GM12873 (cell line): ENCODE measurements at regions not wholly inside any gene's neighbourhood (a gene's known extent, or its start where the extent isn't known, plus 50 kb on each side); places are given as distances from the start of the nearest gene placed in this dataset.

Experiments used
- TF ChIP-seq, protein P1 (sequence below): IDR thresholded peaks from 2 replicates; pipeline ENCODE4 v1.5.1; 2012; ENCODE audit warnings: low read depth, mild to moderate bottlenecking, moderate library complexity, low read length, control low read depth; ENCODE audit not compliant: insufficient read depth; ENCODE audit errors: missing control alignments

DNA sequence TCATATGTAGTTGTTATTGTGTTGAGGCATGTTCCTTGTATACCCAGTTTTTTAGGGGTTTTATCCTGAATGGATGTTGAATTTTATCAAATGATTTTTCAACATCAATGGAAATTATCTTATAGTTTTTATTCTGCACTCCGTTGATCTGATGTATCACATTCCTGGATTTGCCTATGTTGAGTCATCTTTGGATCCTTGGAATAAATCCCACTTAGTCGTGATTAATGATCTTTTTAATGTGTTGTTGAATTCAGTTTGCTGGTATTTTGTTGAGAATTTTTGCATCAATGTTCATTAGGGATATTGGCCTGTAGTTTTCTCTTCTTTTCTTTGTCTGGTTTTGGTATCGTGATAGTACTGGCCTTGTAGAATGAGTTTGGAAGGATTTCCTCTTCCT lies 648.6 kb upstream of the GRM3 start:
- TF ChIP-seq, protein P1, sequence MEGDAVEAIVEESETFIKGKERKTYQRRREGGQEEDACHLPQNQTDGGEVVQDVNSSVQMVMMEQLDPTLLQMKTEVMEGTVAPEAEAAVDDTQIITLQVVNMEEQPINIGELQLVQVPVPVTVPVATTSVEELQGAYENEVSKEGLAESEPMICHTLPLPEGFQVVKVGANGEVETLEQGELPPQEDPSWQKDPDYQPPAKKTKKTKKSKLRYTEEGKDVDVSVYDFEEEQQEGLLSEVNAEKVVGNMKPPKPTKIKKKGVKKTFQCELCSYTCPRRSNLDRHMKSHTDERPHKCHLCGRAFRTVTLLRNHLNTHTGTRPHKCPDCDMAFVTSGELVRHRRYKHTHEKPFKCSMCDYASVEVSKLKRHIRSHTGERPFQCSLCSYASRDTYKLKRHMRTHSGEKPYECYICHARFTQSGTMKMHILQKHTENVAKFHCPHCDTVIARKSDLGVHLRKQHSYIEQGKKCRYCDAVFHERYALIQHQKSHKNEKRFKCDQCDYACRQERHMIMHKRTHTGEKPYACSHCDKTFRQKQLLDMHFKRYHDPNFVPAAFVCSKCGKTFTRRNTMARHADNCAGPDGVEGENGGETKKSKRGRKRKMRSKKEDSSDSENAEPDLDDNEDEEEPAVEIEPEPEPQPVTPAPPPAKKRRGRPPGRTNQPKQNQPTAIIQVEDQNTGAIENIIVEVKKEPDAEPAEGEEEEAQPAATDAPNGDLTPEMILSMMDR: no peak

DNA sequence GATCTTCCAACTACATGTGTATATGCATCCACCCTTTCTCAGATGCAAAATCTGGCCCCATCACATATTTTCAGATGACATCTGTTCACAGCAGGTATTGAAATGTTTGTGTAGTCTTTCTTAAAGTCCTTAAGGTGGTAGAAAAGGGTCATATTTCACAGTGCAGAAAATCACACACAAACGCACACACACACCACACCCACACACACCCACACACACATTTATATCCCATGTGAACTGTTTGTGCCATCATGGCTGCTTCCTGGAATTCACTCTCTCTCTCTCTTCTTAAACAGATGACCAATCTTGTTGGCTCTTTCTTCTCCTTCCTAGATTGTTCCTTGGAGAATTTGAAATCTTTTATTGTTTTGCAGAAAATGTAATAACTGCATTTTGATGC lies 663.0 kb upstream of the GRM3 start:
- TF ChIP-seq, protein P1: no peak

DNA sequence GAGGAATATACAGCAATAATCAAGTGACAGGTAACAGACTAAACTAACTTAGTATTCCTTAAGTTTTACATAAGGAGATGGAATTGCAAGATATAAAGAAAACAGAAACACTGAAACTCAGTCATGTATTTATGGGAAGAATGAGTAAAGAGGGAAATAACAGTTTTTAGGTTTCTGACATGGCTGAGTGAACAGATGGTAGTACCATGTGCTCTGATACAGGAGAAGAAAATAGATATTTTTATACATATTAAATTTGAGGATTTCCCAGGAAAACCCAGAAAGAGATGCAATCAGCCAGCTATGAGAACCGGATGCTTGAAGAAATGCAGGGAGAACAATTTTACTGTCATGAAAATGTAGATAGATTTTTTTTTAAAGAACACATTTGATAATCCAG lies 669.5 kb upstream of the GRM3 start:
- TF ChIP-seq, protein P1: no peak

DNA sequence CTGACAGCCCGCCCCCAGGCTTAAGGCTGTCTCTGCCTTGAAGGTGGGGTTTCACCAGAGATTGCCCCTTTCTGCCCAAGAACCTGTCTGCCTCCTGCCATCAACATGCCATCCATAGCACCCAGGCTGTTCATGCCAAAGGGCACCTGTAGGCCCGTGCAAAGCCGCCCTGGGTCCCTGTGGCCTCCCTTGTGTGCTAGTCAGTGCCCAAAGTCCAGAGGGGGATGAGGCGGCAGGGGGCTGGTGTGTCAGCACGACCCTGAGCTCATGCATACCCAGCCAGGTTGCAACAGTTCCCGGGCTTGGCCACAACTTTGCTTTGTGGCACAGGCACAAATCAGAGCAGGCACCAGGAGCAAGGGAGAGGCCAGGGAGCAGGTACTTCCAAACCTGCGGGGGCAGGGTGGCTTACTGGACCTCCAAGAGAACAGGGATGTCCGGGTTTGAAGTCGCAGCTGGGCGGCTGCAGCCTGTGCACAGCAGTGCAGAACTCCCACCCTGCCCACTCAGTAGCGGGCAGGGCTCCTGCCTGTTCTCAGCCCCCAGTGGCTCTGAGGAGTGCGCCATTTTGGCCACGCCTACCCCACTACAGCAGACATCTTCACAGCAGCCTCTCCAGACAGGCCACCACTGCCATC lies 671.1 kb upstream of the GRM3 start:
- TF ChIP-seq, protein P1: no peak

DNA sequence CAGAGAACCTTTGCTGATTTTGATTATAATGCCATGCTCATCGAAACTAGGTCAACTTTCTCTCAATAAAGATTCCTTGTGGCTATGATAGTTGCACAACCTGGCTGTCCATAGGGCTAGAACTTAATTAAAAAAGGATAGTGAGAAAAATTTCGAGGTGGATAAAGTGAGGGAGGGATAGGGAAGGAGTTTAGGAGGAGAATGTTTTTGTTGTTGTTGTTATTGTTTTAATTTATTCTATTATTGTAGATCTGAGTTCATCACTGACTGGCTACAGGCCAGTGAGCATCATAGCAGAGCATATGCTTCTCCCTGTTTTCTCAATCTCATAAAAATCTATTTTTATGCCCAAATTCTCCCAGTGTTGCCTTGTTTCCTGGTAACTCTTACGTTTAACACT lies 688.7 kb upstream of the GRM3 start:
- TF ChIP-seq, protein P1: no peak

DNA sequence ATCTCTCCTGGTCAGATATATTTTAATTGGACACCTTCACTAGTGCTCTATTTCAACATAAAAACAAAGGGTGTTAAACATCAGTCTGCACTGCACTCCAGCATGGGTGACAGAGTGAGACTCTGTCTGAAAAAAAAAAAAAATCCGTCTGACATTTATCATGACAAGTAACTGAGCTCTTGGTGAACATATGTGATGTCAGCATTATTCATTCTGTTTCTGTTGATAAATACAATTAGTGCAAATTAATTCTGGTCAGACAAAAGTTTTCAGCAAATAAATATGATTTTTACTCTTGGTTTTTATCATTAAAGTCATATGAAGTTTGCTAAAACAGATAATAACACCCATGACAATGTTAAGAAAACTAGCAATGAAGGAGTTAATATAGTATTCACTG lies 692.8 kb upstream of the GRM3 start:
- TF ChIP-seq, protein P1: no peak

DNA sequence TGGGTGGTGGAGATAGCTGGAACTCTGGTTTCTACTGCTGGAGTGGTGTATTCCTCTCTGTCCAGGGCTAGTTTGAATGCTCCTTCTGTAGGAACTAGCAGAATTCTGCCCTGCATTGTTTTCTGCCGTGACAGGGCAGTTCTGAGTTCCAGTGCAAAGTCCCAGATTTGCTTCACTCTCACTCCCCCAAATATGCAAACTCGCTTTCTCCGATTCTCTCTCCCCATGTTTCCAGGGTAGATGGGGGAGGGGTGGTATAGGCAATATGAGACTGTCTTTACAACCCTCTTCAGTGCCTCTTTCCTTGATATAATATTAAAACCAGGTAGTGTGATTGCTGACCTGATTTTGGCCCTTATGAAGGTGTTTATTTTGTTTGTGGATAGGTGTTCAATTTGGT lies 693.3 kb upstream of the GRM3 start:
- TF ChIP-seq, protein P1: no peak
